Right lung (tissue), 2 donors: ENCODE measurements at regions not wholly inside any gene's neighbourhood (a gene's known extent, or its start where the extent isn't known, plus 50 kb on each side); places are given as distances from the start of the nearest gene placed in this dataset.
"Not testable (repeated sequence)": the region's sequence is repeated elsewhere in the genome, so short reads cannot be mapped to it uniquely, and the experiment has no call there.

Source experiments
- DNase-seq, 2 donors: peaks; one replicate each; pipeline ENCODE4 v3.0.0-alpha.2; 2013

- no peak for DNase-seq
These were observed 573.3 kb upstream of the PBX1 start for GRCh38 chr1:163985700-163986099.

- DNase-seq: no peak
These were observed 559.9 kb upstream of the PBX1 start for GRCh38 chr1:163999131-163999530.

GRCh38 chr1:164006186-164006585 is 552.8 kb upstream of the PBX1 start:
- DNase-seq: not testable (repeated sequence)

- DNase-seq: no peak
These were observed 552.4 kb upstream of the PBX1 start for GRCh38 chr1:164006621-164007020.

DNA sequence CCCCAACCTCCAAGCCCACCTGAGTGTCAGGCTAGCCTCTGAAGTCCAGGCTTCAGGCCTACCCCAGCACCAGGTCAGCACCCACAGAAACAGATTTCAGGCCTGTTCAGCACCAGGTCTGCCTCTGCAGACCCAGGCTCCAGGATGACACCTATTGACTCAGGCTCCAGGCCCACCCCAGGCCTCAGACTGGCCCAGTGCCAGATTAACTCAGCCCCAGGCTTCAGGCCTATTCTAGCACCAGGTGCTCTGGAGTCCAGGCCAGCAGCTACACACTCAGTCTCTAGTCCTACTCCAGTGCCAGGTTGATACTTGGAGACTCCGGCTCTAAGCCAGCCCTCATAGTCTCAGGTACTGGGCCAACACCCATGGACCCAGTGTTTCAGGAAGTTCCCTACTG is 541.7 kb upstream of the PBX1 start:
- no peak for DNase-seq

DNA sequence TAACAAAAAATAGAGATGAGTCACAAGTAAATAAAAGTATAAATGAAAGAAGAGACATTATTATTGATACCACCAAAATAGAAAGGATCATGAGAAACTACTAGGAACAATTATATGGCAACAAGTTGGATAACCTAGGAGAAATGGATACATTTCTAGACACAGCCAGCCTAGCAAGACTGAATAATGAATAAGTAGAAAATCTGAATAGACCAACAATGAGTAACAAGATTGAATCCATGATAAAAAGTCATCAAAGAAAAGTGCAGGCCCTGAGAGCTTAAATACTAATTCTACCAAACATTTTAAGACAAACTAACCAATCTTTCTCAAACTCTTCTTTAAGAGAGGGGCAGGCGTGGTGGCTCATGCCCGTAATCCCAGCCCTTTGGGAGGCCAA is 538.6 kb upstream of the PBX1 start:
- DNase-seq: no peak

GRCh38 chr1:164021813-164022212 is 537.2 kb upstream of the PBX1 start:
- no peak for DNase-seq

DNA sequence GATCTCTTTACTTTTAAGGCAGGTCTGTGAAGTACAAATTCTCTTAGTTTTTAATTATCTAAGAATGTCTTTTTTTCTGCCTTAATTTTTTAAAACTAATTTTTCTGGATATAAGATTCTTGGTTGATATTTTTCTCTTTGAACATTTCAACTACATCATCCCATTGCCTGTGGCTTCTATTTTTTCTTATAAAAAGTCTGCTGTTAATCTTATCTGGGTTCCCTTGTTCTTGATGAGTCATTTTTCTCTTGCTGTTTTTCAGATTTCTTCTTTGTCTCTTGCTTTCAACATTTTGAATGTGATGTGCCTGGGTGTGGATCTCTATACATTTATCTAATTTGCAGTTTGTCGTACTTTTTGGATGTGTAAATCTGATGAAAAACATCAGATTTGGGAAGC is 525.2 kb upstream of the PBX1 start:
- no peak for DNase-seq

DNA sequence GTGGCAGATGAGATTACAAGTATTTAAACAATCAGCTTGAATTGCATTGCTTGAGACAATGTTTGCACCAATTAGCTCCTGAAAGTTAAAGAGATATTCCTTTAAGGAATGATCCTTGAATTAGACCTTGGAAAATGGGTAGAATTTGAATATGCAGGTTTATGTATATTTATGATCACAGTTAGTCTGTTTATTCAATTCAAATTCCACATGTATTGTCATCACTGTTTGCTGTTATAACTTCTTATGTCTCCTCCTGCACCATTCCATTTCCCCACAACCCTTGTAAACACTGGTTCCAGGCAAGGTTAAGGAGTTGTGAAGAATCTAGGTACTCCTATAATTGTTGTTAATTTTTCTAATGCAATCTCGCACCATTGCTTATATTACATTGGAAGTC is 518.2 kb upstream of the PBX1 start:
- DNase-seq: no peak

- DNase-seq: no peak
These were observed 507.2 kb upstream of the PBX1 start for GRCh38 chr1:164051782-164052181.

GRCh38 chr1:164054331-164054730 is 504.7 kb upstream of the PBX1 start:
- no peak for DNase-seq

DNA sequence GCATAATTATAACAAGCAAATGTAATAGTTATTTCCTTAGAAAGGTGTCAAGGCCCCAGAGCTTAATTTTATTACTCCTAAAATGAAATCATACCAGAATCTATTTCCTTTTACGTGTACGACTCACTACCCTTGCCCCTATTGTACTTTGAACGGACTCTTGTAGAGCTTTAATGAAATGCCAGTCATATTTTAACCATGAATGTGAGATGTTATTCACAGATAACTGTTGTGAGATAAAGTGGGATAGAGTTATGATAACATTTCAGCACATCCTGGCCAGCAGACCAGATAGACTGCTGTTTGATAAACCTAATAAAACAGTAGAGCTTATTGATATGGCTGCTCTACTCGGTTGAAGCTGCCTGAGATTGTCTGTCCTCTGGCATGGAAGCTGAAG is 500.8 kb upstream of the PBX1 start:
- DNase-seq: no peak

- no peak for DNase-seq
These were observed 497.5 kb upstream of the PBX1 start for GRCh38 chr1:164061528-164061927.

DNA sequence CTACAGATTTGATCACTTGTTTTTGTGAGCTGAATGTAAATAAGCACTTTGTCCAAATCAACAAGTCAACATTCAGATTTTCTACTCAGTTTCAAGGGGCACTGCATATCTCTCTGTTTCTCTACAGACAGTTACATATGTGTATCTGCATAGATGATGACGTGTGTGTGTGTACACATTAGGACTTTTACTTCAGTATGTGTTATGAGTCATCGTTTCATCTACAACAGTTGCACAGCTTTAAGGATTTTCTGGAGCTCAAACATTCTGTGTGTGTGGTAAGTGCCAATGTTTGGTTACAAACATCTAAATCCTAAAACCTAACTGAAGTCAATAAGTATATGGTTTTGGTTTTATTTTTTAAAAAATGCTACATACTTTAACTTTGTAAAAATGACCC is 494.5 kb upstream of the PBX1 start:
- no peak for DNase-seq

GRCh38 chr1:164071288-164071687 is 487.7 kb upstream of the PBX1 start:
- no peak for DNase-seq

DNA sequence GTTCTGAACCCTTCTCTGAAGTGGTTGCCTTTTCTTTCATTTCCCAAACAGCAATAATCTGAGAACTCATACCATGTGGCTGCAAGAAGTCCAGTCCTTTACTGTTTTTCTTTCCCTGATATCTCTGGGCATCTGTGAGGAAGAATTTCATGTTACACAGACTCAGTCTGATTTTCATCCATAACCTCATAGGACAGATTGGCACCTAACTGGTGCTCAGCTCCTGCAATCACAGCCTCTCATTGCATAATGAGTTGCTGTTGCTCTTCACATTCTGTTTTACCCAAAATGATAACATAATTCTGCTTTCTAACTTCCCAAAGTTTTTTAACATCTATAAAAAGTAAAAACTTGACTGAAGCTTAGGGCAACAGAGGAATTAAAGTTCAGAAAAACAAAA is 472.2 kb upstream of the PBX1 start:
- no peak for DNase-seq

DNA sequence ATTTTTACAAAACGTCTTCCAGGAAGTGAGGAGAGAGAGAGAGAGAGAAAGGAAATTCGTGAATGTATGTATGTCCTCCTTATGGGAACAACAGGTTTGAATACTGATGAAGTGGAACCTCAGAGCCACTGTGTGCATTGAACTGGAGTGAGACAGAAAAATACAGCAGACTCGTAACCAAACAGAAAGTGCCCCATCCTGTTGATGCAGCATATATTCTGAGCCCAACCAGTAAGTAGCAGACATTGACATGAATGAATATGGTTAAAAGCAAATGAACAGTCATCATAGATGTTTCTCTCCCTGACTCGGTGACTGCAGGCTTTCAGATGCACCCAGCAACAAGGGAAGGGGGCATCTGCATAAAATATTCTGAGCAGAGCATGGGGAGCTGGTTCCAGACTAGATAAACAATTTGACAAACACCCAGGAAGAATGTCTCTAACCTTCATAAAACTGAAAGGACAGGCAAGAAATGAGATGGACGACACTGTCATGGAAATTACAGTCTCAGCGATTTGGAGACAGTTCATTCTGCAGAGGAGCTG is 471.0 kb upstream of the PBX1 start:
- peak in 1 of 2 donors; percentile 2 for DNase-seq

DNA sequence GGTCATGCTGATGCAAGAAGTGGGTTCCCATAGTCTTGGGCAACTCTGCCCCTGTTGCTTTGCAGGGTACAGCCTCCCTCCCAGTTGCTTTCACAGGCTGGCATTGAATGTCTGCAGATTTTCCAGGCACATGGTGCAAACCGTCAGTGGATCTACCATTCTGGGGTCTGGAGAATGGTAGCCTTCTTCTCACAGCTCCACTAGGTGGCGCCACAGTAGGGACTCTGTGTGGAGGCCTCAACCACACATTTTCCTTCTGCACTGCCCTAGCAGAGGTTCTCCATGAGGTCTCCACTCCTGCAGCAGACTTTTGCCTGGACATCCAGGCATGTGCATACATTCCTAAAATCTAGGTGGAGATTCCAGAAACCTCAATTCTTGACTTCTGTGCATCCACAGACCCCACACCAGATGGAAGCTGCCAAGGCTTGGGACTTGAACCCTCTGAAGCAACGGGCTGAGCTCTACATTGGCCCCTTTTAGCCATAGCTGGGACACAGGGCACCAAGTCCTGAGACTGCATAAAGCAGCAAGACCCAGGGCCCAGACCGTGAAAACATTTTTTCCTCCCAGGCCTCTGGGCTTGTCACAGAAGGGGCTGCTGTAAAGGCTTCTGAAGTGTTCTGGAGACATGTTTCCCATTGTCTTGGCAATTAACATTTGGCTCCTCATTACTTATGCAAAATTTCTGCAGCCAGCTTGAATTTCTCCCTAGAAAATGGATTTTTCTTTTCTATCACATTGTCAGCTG is 466.2 kb upstream of the PBX1 start:
- DNase-seq: no peak

DNA sequence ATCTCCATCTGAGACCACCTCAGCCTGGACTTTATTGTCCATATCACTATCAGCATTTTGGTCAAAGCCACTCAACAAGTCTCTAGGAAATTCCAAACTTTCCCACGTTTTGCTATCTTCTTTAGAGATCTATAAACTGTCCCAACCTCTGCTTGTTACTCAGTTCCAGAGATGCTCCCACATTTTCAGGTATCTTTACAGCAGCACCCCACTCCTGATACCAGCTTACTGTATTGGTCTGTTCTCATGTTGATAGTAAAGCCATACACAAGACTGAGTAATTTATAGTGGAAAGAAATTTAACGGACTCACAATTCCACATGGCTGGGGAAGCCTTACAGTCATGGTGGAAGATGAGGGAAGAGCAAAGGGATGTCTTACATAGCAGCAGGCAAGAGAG is 465.4 kb upstream of the PBX1 start:
- DNase-seq: no peak

DNA sequence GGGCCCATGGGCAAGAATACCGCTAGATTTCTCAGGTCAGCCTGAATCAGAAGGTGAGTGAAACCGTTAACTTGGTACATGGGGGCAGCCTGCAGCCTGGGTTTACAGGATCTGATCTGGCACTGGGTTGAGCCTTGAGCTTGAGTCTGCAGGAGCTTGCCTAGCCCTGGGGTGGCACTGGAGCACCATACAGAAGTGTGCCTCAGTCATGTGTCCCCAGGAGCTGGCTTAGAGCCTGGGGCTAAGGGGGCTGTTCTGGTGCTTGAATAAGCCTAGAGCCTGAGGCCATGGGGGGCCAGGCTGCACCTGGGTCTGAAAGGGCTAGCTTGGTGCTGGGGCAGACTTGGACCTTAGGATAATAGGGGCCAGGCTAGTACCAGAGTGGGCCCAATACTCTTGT is 457.2 kb upstream of the PBX1 start:
- DNase-seq: no peak

- DNase-seq: no peak
These were observed 427.0 kb upstream of the PBX1 start for GRCh38 chr1:164131949-164132348.

GRCh38 chr1:164137273-164137925 is 421.6 kb upstream of the PBX1 start:
- no peak for DNase-seq

DNA sequence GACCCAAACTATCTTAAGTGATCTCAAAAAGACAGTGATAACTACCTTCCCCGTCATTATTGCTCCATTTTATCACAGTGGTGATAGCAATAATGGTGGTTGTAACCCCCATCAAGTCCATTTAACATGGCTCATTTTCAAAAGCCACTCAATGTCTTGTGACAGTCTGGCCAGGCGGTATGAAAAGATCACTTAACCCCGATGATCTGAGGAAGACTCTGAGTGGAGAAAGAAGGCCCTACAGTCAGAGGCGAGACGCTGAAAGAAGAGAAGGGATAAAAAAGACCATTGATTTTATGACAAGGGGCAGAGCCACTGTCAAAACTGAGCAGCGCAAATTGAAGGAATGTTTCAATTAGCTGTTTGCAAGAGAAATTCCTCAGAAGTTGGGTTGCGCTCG is 417.2 kb upstream of the PBX1 start:
- DNase-seq: no peak

DNA sequence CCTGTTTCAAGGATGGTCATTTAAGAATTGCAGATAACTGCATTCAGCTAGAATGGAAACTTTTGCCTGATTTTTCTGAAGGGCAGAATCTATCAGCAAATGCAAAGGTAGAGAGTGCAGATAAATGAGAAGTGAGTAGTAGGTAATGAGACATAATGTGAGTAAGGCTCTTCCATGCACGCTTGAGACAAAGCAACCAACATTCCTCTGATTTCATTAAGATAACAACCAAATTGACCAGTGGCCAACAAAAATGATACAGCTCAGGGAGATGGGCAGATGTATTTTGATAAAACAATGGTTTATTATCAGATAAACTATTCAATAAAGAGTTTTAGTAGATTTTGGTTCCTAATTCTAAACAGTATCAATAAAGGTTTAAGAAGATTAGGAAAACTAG is 404.4 kb upstream of the PBX1 start:
- DNase-seq: no peak
